MCF 10A (cell line): ENCODE measurements at regions not wholly inside any gene's neighbourhood (a gene's known extent, or its start where the extent isn't known, plus 50 kb on each side); places are given as distances from the start of the nearest gene placed in this dataset.

Source experiments
- BruUV-seq: library from RNA; stranded (reverse); fragments of 400-500 nt; replicated peaks from 2 replicates; lab custom pipeline; 2021; lab: Mats Ljungman, UMichigan
- CTCF ChIA-PET: fragments of 300-600 bp; sonication (Branson Sonifier 250); formaldehyde crosslinking; extraction: SDS; loops from one replicate; lab custom pipeline; 2021; ENCODE audit warnings: antibody characterized with exemption, inconsistent platforms; lab: Yijun Ruan, JAX
- POLR2A ChIA-PET: fragments of 300-600, 350-650 bp; sonication (Branson Sonifier 250); formaldehyde crosslinking; extraction: SDS; loops from one replicate; lab custom pipeline; 2020; ENCODE audit warnings: antibody characterized with exemption, inconsistent platforms; lab: Yijun Ruan, JAX
- DNase-seq: peaks from one replicate; pipeline ENCODE4 v3.0.0-alpha.2; 2018; ENCODE audit not compliant: unreplicated experiment
- H3K27ac Mint-ChIP-seq: one replicate; pipeline ENCODE4 v1.8.0; 2022; ENCODE audit warnings: mild to moderate bottlenecking, low read depth, mixed read lengths; ENCODE audit not compliant: unreplicated experiment
- H3K27me3 Mint-ChIP-seq: one replicate; pipeline ENCODE4 v1.8.0; 2022; ENCODE audit warnings: mixed read lengths; ENCODE audit not compliant: insufficient read depth, unreplicated experiment
- H3K36me3 Mint-ChIP-seq: one replicate; pipeline ENCODE4 v1.8.0; 2022; ENCODE audit warnings: mild to moderate bottlenecking, moderate library complexity, mixed read lengths; ENCODE audit not compliant: insufficient read depth, unreplicated experiment
- H3K4me1 Mint-ChIP-seq: one replicate; pipeline ENCODE4 v1.8.0; 2022; ENCODE audit warnings: mixed read lengths; ENCODE audit not compliant: insufficient read depth, unreplicated experiment
- H3K4me3 Mint-ChIP-seq: one replicate; pipeline ENCODE4 v1.8.0; 2022; ENCODE audit warnings: mild to moderate bottlenecking, moderate library complexity, mixed read lengths; ENCODE audit not compliant: unreplicated experiment
- H3K9me3 Mint-ChIP-seq: one replicate; pipeline ENCODE4 v1.8.0; 2022; ENCODE audit warnings: mixed read lengths; ENCODE audit not compliant: unreplicated experiment
- intact Hi-C: fragments of 100-400 bp; cut with micrococcal nuclease; formaldehyde crosslinking; loops from 2 replicates; pipeline ENCODE4 v1.14.1; 2022
- TF ChIP-seq, protein P1 (sequence below): fragments of 200-600 bp; IDR thresholded peaks from one replicate; pipeline ENCODE4 v1.8.0; 2022; ENCODE audit warnings: antibody characterized with exemption, mild to moderate bottlenecking; ENCODE audit not compliant: unreplicated experiment

DNA sequence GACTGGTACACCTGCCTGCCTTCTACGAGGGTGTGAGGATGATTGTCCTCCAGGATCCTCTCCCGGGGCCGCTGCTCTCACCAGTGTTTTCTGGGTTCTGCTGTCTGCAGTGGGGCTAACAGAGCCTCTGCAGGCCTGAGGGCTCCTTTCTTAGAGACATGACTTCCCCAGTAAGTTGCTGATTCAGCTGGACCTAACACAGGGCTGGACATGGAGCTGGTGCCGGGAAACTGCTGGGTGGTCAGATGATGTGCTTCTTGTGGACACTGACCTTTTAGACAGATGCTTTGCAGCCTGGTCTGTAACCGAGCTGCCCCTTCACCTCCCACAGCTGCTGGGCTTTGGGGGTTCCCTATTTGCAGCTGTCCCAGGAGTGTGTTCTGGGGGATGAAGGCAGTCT lies 71.5 kb downstream of the FOXL1 start:
- no TSS peak for BruUV-seq
- no peak overlapping the region for H3K27ac Mint-ChIP-seq
- intact Hi-C loops: no loop called here

DNA sequence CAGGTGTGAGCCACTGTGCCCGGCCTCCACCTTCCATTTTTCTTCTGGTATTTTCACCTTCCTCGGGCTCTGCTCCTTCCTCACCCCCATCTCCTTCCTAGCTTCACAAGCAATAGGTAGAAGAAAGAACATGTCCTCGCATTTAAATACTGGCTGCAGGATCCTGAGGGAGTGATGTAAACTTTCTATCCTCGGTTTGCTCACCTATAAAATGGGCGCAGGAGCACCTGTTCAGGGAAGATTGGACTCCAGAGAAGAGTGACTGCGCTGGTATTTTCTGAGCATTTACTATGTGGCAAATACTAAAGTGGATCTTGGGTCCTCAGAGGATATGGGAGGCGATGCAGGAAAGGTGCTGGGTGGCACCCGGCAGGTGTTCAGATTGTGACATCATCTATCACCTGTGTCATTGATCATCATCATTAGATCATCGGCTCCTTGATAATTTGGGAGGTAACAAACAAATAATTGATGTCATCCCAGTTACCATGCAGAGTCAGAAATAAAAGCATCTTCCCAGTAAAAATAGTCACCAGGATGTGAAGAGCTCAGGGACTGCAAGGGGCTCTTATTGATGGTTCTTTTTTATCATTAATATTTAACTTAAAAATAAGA lies 72.8 kb downstream of the FOXL1 start:
- no peaks in the 10 kb centered on the region for H3K36me3 Mint-ChIP-seq
- POLR2A ChIA-PET: interaction anchor here (0.5 kb wide), 1 partner anchor 37 kb away, joined by 4 read pairs; no protein-coding TSS in a partner anchor
- CTCF ChIA-PET: no interaction called here

More for the DNA sequence above, 71.5 kb downstream of the FOXL1 start:
- H3K36me3 Mint-ChIP-seq: no peaks in the 10 kb centered on the region
- no peaks in the 10 kb centered on the region for H3K4me1 Mint-ChIP-seq
- ChIA-PET CTCF (interaction anchor here (0.8 kb wide), 1 partner anchor 106 kb away, joined by 3 read pairs; no protein-coding TSS in a partner anchor), POLR2A (no interaction called here)
- H3K4me3 Mint-ChIP-seq: no peak overlapping the region
- H3K27me3 Mint-ChIP-seq: no peaks in the 10 kb centered on the region
- no peaks in the 10 kb centered on the region for H3K9me3 Mint-ChIP-seq
- DNase-seq: no peak
- TF ChIP-seq, protein P1, sequence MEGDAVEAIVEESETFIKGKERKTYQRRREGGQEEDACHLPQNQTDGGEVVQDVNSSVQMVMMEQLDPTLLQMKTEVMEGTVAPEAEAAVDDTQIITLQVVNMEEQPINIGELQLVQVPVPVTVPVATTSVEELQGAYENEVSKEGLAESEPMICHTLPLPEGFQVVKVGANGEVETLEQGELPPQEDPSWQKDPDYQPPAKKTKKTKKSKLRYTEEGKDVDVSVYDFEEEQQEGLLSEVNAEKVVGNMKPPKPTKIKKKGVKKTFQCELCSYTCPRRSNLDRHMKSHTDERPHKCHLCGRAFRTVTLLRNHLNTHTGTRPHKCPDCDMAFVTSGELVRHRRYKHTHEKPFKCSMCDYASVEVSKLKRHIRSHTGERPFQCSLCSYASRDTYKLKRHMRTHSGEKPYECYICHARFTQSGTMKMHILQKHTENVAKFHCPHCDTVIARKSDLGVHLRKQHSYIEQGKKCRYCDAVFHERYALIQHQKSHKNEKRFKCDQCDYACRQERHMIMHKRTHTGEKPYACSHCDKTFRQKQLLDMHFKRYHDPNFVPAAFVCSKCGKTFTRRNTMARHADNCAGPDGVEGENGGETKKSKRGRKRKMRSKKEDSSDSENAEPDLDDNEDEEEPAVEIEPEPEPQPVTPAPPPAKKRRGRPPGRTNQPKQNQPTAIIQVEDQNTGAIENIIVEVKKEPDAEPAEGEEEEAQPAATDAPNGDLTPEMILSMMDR: no peak

DNA sequence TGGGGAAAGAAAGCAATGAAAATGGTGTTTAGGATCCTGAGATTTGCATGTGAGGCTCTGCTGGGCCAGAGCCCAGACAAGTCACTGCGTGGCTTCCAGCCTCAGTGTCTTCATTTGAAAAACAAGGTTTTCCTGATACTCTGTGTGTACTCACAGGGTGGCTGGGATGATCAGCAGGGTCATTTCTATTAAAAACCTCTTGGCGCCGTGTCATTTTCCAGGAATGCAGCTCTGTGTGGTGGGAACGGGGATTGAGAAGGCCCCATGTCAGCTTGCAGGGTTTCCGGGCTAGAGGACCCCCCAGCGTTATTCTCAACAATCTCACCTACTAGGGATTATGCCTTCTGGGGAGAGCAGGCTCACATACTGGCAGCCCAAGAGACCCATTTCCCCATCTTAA lies 73.5 kb downstream of the FOXL1 start:
- TF ChIP-seq, protein P1: no peak
- intact Hi-C loops: no loop called here
- H3K9me3 Mint-ChIP-seq: no peaks in the 10 kb centered on the region
- no peak for DNase-seq
- no peak overlapping the region for H3K4me3 Mint-ChIP-seq
- BruUV-seq: no TSS peak
- no peaks in the 10 kb centered on the region for H3K36me3 Mint-ChIP-seq
- no peaks in the 10 kb centered on the region for H3K27me3 Mint-ChIP-seq
- H3K4me1 Mint-ChIP-seq: no peaks in the 10 kb centered on the region
- POLR2A ChIA-PET: no interaction called here
- CTCF ChIA-PET: interaction anchor here (1.1 kb wide), 1 partner anchor 87 kb away, joined by 4 read pairs; no protein-coding TSS in a partner anchor
- peak overlapping the region; percentile 49 for H3K27ac Mint-ChIP-seq

More for the DNA sequence above, 72.8 kb downstream of the FOXL1 start:
- no TSS peak for BruUV-seq
- TF ChIP-seq, protein P1: no peak
- H3K4me3 Mint-ChIP-seq: no peak overlapping the region
- DNase-seq: no peak
- intact Hi-C loops: no loop called here
- no peaks in the 10 kb centered on the region for H3K4me1 Mint-ChIP-seq
- no peaks in the 10 kb centered on the region for H3K9me3 Mint-ChIP-seq
- H3K27me3 Mint-ChIP-seq: no peaks in the 10 kb centered on the region
- H3K27ac Mint-ChIP-seq: no peak overlapping the region

DNA sequence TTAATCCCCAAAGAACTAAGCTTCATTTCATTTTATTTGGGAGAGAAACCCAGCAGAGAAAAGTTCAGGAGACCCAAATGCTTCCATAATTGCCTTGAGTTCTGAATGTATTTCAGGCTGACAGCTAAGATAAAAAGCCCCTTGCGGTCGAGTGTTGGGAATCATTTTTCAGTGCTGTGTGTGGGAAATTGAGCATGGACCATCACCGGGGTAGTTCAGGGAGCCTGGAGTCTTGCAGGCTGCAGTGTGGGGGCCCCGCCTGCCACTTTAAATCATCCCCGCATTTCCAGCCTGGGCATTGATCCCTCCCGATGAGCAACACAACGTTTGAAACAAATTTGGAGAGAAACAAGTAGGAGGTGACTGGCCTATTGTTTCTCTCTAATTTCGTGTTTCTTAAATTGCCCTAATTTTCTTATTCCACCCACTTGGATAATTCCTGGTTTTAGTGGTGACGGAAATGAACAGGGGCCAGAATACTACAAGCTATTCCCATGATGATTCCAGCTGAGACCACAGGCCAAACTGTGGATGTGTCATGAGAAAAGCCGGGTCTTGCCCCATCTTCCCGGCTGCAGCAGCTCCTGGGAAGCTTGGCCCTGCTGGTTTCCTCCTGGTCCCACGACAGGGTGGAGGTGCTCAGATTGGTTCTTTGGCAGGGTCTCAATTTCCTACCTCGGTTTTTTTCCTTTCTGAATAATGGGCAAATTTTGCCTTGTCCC lies 75.1 kb downstream of the FOXL1 start:
- H3K4me3 Mint-ChIP-seq: no peak overlapping the region
- TF ChIP-seq, protein P1: no peak
- no peaks in the 10 kb centered on the region for H3K27me3 Mint-ChIP-seq
- H3K27ac Mint-ChIP-seq: no peak overlapping the region
- no peak for DNase-seq
- H3K4me1 Mint-ChIP-seq: no peaks in the 10 kb centered on the region
- no peaks in the 10 kb centered on the region for H3K9me3 Mint-ChIP-seq
- POLR2A ChIA-PET: interaction anchor here (0.7 kb wide), 1 partner anchor 9 kb away, joined by 3 read pairs; no protein-coding TSS in a partner anchor
- H3K36me3 Mint-ChIP-seq: no peaks in the 10 kb centered on the region
- CTCF ChIA-PET: interaction anchor here (0.6 to 0.8 kb wide), 3 partner anchors 24 to 571 kb away, joined by 3 to 4 read pairs (median 3); no protein-coding TSS in a partner anchor
- no TSS peak for BruUV-seq
- intact Hi-C loops: no loop called here
